ENCODE measurements at regions not wholly inside any gene's neighbourhood (a gene's known extent, or its start where the extent isn't known, plus 50 kb on each side); places are given as distances from the start of the nearest gene placed in this dataset.

- ChIA-PET POLR2A (no interaction called here), CTCF (interaction anchor here (0.5 to 0.8 kb wide), 3 partner anchors 74 to 988 kb away, joined by 3 read pairs; no protein-coding TSS in a partner anchor)
- ATAC-seq, result no peak
- Mint-ChIP-seq H3K27me3 (peaks cover 5% of the 10 kb centered on the region), H3K4me1 (ENCODE audit: low read depth) (no peaks in the 10 kb centered on the region), H3K9me3 (no peaks in the 10 kb centered on the region), H3K4me3 (no peak overlapping the region), H3K36me3 (ENCODE audit: low read depth) (no peaks in the 10 kb centered on the region), H3K27ac (no peak overlapping the region)
- DNase-seq, result no peak
- intact Hi-C loops (cut with micrococcal nuclease), result no loop called here
- TF ChIP-seq CTCF (IDR thresholded peaks at IDR 0.05), result no peak
These were observed 325.2 kb downstream of the DYSF start for GRCh38 chr2:71778514-71778913.

- DNase-seq (no peak), ATAC-seq (no peak)
- no peak for TF ChIP-seq CTCF (IDR thresholded peaks at IDR 0.05)
- H3K36me3 Mint-ChIP-seq (ENCODE audit: low read depth), result no peaks in the 10 kb centered on the region
- no peak overlapping the region for H3K27ac Mint-ChIP-seq
- ChIA-PET POLR2A (no interaction called here), CTCF (no interaction called here)
- intact Hi-C loops (cut with micrococcal nuclease), result no loop called here
- no peaks in the 10 kb centered on the region for H3K9me3 Mint-ChIP-seq
- no peak overlapping the region for H3K4me3 Mint-ChIP-seq
- peaks cover 2% of the 10 kb centered on the region for H3K27me3 Mint-ChIP-seq
- no peaks in the 10 kb centered on the region for H3K4me1 Mint-ChIP-seq (ENCODE audit: low read depth)
These were observed 324.6 kb downstream of the DYSF start for GRCh38 chr2:71777946-71778345.

GRCh38 chr2:71776227-71776626 is 322.9 kb downstream of the DYSF start:
- TF ChIP-seq CTCF (IDR thresholded peaks at IDR 0.05), result no peak
- Mint-ChIP-seq H3K27ac (no peak overlapping the region), H3K9me3 (no peaks in the 10 kb centered on the region), H3K36me3 (ENCODE audit: low read depth) (no peaks in the 10 kb centered on the region), H3K4me3 (no peak overlapping the region), H3K4me1 (ENCODE audit: low read depth) (no peaks in the 10 kb centered on the region), H3K27me3 (peaks cover 2% of the 10 kb centered on the region)
- ATAC-seq (no peak), DNase-seq (no peak)
- intact Hi-C loops (cut with micrococcal nuclease), result no loop called here
- CTCF ChIA-PET, result interaction anchor here (1.0 kb wide), 1 partner anchor 23 kb away, joined by 3 read pairs; no protein-coding TSS in a partner anchor
- POLR2A ChIA-PET, result no interaction called here

- no peak for TF ChIP-seq CTCF (IDR thresholded peaks at IDR 0.05)
- Mint-ChIP-seq H3K27ac (no peak overlapping the region), H3K4me3 (no peak overlapping the region), H3K4me1 (ENCODE audit: low read depth) (no peaks in the 10 kb centered on the region), H3K9me3 (peaks cover 4% of the 10 kb centered on the region), H3K36me3 (ENCODE audit: low read depth) (no peaks in the 10 kb centered on the region), H3K27me3 (peaks cover 2% of the 10 kb centered on the region)
- ATAC-seq (no peak), DNase-seq (no peak)
- CTCF ChIA-PET, result no interaction called here
- intact Hi-C loops (cut with micrococcal nuclease), result no loop called here
- POLR2A ChIA-PET, result no interaction called here
These were observed 319.9 kb downstream of the DYSF start for GRCh38 chr2:71773218-71773617.

GRCh38 chr2:71772510-71773172 is 319.3 kb downstream of the DYSF start:
- Mint-ChIP-seq H3K9me3 (peaks cover 4% of the 10 kb centered on the region), H3K4me1 (ENCODE audit: low read depth) (no peaks in the 10 kb centered on the region), H3K4me3 (no peak overlapping the region), H3K27ac (no peak overlapping the region), H3K36me3 (ENCODE audit: low read depth) (no peaks in the 10 kb centered on the region), H3K27me3 (no peaks in the 10 kb centered on the region)
- TF ChIP-seq CTCF (IDR thresholded peaks at IDR 0.05), result no peak
- ATAC-seq (no peak), DNase-seq (no peak)
- CTCF ChIA-PET, result no interaction called here
- intact Hi-C loops (cut with micrococcal nuclease), result no loop called here
- POLR2A ChIA-PET, result no interaction called here
